Astrocyte (in vitro differentiated cells and primary cell): ENCODE measurements at regions not wholly inside any gene's neighbourhood (a gene's known extent, or its start where the extent isn't known, plus 50 kb on each side); places are given as distances from the start of the nearest gene placed in this dataset.

Experiments
- DNase-seq: peaks from one replicate; pipeline ENCODE4 v3.0.0-alpha.2; 2010; ENCODE audit warnings: low read depth
- FAIRE-seq: peaks from 2 replicates; lab custom pipeline; 2011; peaks lifted over from hg19 to GRCh38; lab: Jason Lieb, UNC
- H2AFZ ChIP-seq: 2 replicates; pipeline ENCODE4 v1.6.0; 2012; ENCODE audit warnings: low read depth, low read length, inconsistent platforms
- H3K27ac ChIP-seq: 2 replicates; pipeline ENCODE4 v1.5.1; 2011; ENCODE audit warnings: low read depth, low read length, inconsistent platforms
- H3K27me3 ChIP-seq: 2 replicates; pipeline ENCODE4 v1.6.0; 2011; ENCODE audit warnings: low read length, inconsistent platforms; ENCODE audit not compliant: insufficient read depth
- H3K36me3 ChIP-seq: 2 replicates; pipeline ENCODE4 v1.5.1; 2011; ENCODE audit warnings: low read length, inconsistent platforms; ENCODE audit not compliant: insufficient read depth
- H3K4me1 ChIP-seq: 2 replicates; pipeline ENCODE4 v1.5.1; 2011; ENCODE audit warnings: low read length, inconsistent platforms; ENCODE audit not compliant: insufficient read depth
- H3K4me2 ChIP-seq: 2 replicates; pipeline ENCODE4 v1.6.0; 2012; ENCODE audit warnings: low read length, inconsistent platforms
- H3K4me3 ChIP-seq: 2 replicates; pipeline ENCODE4 v1.5.1; 2011; ENCODE audit warnings: low read depth, mild to moderate bottlenecking, low read length, inconsistent platforms; ENCODE audit not compliant: insufficient read depth
- H3K79me2 ChIP-seq: 2 replicates; pipeline ENCODE4 v1.6.0; 2012; ENCODE audit warnings: mild to moderate bottlenecking, low read length, inconsistent platforms; ENCODE audit not compliant: insufficient read depth
- H3K9ac ChIP-seq: 2 replicates; pipeline ENCODE4 v1.6.0; 2012; ENCODE audit warnings: mild to moderate bottlenecking, low read length, inconsistent platforms
- H3K9me3 ChIP-seq: 2 replicates; pipeline ENCODE4 v1.5.1; 2012; ENCODE audit warnings: low read depth, mild to moderate bottlenecking, low read length, inconsistent platforms; ENCODE audit not compliant: insufficient read depth
- H4K20me1 ChIP-seq: 2 replicates; pipeline ENCODE4 v1.6.0; 2012; ENCODE audit warnings: low read length, inconsistent platforms; ENCODE audit not compliant: insufficient read depth
- H3K27ac Mint-ChIP-seq: one replicate; pipeline ENCODE4 v1.8.0; 2021; ENCODE audit warnings: mild to moderate bottlenecking, mixed read lengths; ENCODE audit not compliant: unreplicated experiment
- H3K27me3 Mint-ChIP-seq: one replicate; pipeline ENCODE4 v1.8.0; 2021; ENCODE audit warnings: low read depth, mixed read lengths; ENCODE audit not compliant: unreplicated experiment
- H3K36me3 Mint-ChIP-seq: one replicate; pipeline ENCODE4 v1.8.0; 2021; ENCODE audit warnings: low read depth, mixed read lengths; ENCODE audit not compliant: unreplicated experiment
- H3K4me1 Mint-ChIP-seq: one replicate; pipeline ENCODE4 v1.8.0; 2021; ENCODE audit warnings: low read depth, mixed read lengths; ENCODE audit not compliant: unreplicated experiment
- H3K4me3 Mint-ChIP-seq: one replicate; pipeline ENCODE4 v1.8.0; 2021; ENCODE audit warnings: mild to moderate bottlenecking, moderate library complexity, mixed read lengths; ENCODE audit not compliant: unreplicated experiment
- H3K9me3 Mint-ChIP-seq: one replicate; pipeline ENCODE4 v1.8.0; 2021; ENCODE audit warnings: mild to moderate bottlenecking, mixed read lengths; ENCODE audit not compliant: unreplicated experiment
- CTCF ChIP-seq: IDR thresholded peaks from 2 replicates; pipeline ENCODE4 v1.5.1; 2011; ENCODE audit warnings: low read depth, mild to moderate bottlenecking, inconsistent platforms, low read length, moderate library complexity; ENCODE audit not compliant: insufficient read depth
- EZH2 ChIP-seq: IDR thresholded peaks from 2 replicates; pipeline ENCODE4 v1.6.1; 2012; ENCODE audit warnings: mild to moderate bottlenecking, low read length, inconsistent platforms; ENCODE audit not compliant: insufficient read depth

GRCh38 chrX:13900351-13900750 lies 83.5 kb upstream of the GPM6B start:
- H3K4me3 ChIP-seq: no peak overlapping the region
- no peaks in the 10 kb centered on the region for H3K36me3 ChIP-seq
- no peak overlapping the region for H3K4me3 Mint-ChIP-seq
- no peaks in the 10 kb centered on the region for H3K79me2 ChIP-seq
- no peaks in the 10 kb centered on the region for H4K20me1 ChIP-seq
- H3K9me3 ChIP-seq: no peaks in the 10 kb centered on the region
- peaks cover 7% of the 10 kb centered on the region for H3K4me1 Mint-ChIP-seq
- no peaks in the 10 kb centered on the region for H3K36me3 Mint-ChIP-seq
- H3K4me2 ChIP-seq: no peak overlapping the region
- no peaks in the 10 kb centered on the region for H3K27me3 Mint-ChIP-seq
- no peaks in the 10 kb centered on the region for H3K9me3 Mint-ChIP-seq
- peak; percentile 88 for FAIRE-seq
- DNase-seq: no peak
- H3K9ac ChIP-seq: no peak overlapping the region
- TF ChIP-seq CTCF (no peak), EZH2 (no peak)
- H3K4me1 ChIP-seq: peaks cover 5% of the 10 kb centered on the region
- no peaks in the 10 kb centered on the region for H3K27me3 ChIP-seq
- no peak overlapping the region for H3K27ac ChIP-seq
- H2AFZ ChIP-seq: no peak overlapping the region
- no peak overlapping the region for H3K27ac Mint-ChIP-seq

GRCh38 chrX:13899607-13900006 lies 82.7 kb upstream of the GPM6B start:
- DNase-seq (peak; percentile 86), FAIRE-seq (peak; percentile 86)
- Mint-ChIP-seq H3K27ac (peak overlapping the region; percentile 77), H3K4me3 (no peak overlapping the region), H3K4me1 (peaks cover 7% of the 10 kb centered on the region), H3K36me3 (no peaks in the 10 kb centered on the region), H3K9me3 (no peaks in the 10 kb centered on the region), H3K27me3 (no peaks in the 10 kb centered on the region)
- no peak overlapping the region for H2AFZ ChIP-seq
- H3K27ac ChIP-seq: peak overlapping the region; percentile 42
- no peaks in the 10 kb centered on the region for H4K20me1 ChIP-seq
- H3K79me2 ChIP-seq: no peaks in the 10 kb centered on the region
- no peak overlapping the region for H3K4me3 ChIP-seq
- no peaks in the 10 kb centered on the region for H3K36me3 ChIP-seq
- no peaks in the 10 kb centered on the region for H3K27me3 ChIP-seq
- H3K9ac ChIP-seq: no peak overlapping the region
- H3K4me2 ChIP-seq: peak overlapping the region; percentile 69
- no peaks in the 10 kb centered on the region for H3K9me3 ChIP-seq
- peaks cover 7% of the 10 kb centered on the region for H3K4me1 ChIP-seq
- TF ChIP-seq EZH2 (no peak), CTCF (no peak)

GRCh38 chrX:13898603-13899002 lies 81.7 kb upstream of the GPM6B start:
- Mint-ChIP-seq H3K27ac (no peak overlapping the region), H3K9me3 (no peaks in the 10 kb centered on the region), H3K36me3 (no peaks in the 10 kb centered on the region), H3K27me3 (no peaks in the 10 kb centered on the region), H3K4me1 (peaks cover 7% of the 10 kb centered on the region), H3K4me3 (no peak overlapping the region)
- no peaks in the 10 kb centered on the region for H3K9me3 ChIP-seq
- H3K27me3 ChIP-seq: no peaks in the 10 kb centered on the region
- no peak for DNase-seq
- FAIRE-seq: no peak
- no peak overlapping the region for H3K4me3 ChIP-seq
- no peaks in the 10 kb centered on the region for H3K36me3 ChIP-seq
- no peak overlapping the region for H2AFZ ChIP-seq
- no peaks in the 10 kb centered on the region for H4K20me1 ChIP-seq
- H3K4me1 ChIP-seq: peaks cover 14% of the 10 kb centered on the region
- H3K79me2 ChIP-seq: no peaks in the 10 kb centered on the region
- TF ChIP-seq CTCF (no peak), EZH2 (no peak)
- no peak overlapping the region for H3K4me2 ChIP-seq
- no peak overlapping the region for H3K9ac ChIP-seq
- H3K27ac ChIP-seq: peak overlapping the region; percentile 37
